Panc1 (cell line): ENCODE measurements at regions not wholly inside any gene's neighbourhood (a gene's known extent, or its start where the extent isn't known, plus 50 kb on each side); places are given as distances from the start of the nearest gene placed in this dataset.

Experiments used
- ATAC-seq: fragments of 200-7000 bp; cut with Tn5 transposase; 2 replicates; pipeline ENCODE4 v1.9.1; 2020; ENCODE audit warnings: mild to moderate bottlenecking, moderate library complexity
- BruUV-seq: library from RNA; stranded (reverse); fragments of 400-500 nt; replicated peaks from 2 replicates; lab custom pipeline; 2021; lab: Mats Ljungman, UMichigan
- CTCF ChIA-PET: fragments of 300-600 bp; sonication (Branson Sonifier 250); formaldehyde crosslinking; loops from one replicate; lab custom pipeline; 2022; ENCODE audit warnings: antibody characterized with exemption; lab: Charles Lee
- POLR2A ChIA-PET: fragments of 300-600 bp; sonication (Branson Sonifier 250); formaldehyde crosslinking; loops from one replicate; lab custom pipeline; 2022; ENCODE audit warnings: antibody characterized with exemption; lab: Charles Lee
- DNase-seq: peaks from one replicate; pipeline ENCODE4 v3.0.0-alpha.2; 2010; ENCODE audit warnings: low read depth, low spot score
- H3K27ac ChIP-seq: 2 replicates; pipeline ENCODE4 v1.5.1; 2011; ENCODE audit warnings: mild to moderate bottlenecking, low read length, inconsistent platforms
- H3K27me3 ChIP-seq: fragments of 200-500 bp; sonication (Bioruptor generic); 2 replicates; pipeline ENCODE4 v1.6.0; 2014; ENCODE audit warnings: low read length, inconsistent platforms; ENCODE audit not compliant: control insufficient read depth, insufficient read depth
- H3K36me3 ChIP-seq: fragments of 200-500 bp; sonication (Bioruptor generic); 2 replicates; pipeline ENCODE4 v1.5.1; 2014; ENCODE audit warnings: inconsistent platforms, mild to moderate bottlenecking, low read length, moderate library complexity; ENCODE audit not compliant: control insufficient read depth, insufficient read depth
- H3K4me1 ChIP-seq: 2 replicates; pipeline ENCODE4 v1.5.1; 2011; ENCODE audit warnings: inconsistent platforms, mild to moderate bottlenecking, low read length, moderate library complexity; ENCODE audit not compliant: control insufficient read depth, insufficient read depth
- H3K4me3 ChIP-seq, 2 experiments: 2 replicates each; pipeline ENCODE4 v1.5.1; 2011 to 2012; ENCODE audit warnings: low read depth in 2 of 2, low read length in 2 of 2, mild to moderate bottlenecking in 2 of 2, inconsistent platforms in 1 of 2, moderate library complexity in 1 of 2
- H3K9me3 ChIP-seq: fragments of 200-500 bp; sonication (Bioruptor generic); 2 replicates; pipeline ENCODE4 v1.5.1; 2014; ENCODE audit warnings: low read depth, mild to moderate bottlenecking, inconsistent platforms, low read length, moderate library complexity; ENCODE audit not compliant: control insufficient read depth, insufficient read depth
- CTCF ChIP-seq: fragments of 450-650 bp; IDR thresholded peaks from 2 replicates; pipeline ENCODE4 v1.5.1; 2017; ENCODE audit warnings: mild to moderate bottlenecking
- POLR2AphosphoS5 ChIP-seq: IDR thresholded peaks from 2 replicates; pipeline ENCODE4 v1.6.1; 2012; ENCODE audit warnings: mild to moderate bottlenecking, low read depth, low read length, moderate library complexity
- REST ChIP-seq, 2 experiments: IDR thresholded peaks; 2 replicates each; pipeline ENCODE4 v1.6.1; 2011 to 2012; ENCODE audit warnings: low read depth in 2 of 2, control low read depth in 1 of 2, low read length in 1 of 2, mild to moderate bottlenecking in 1 of 2, moderate library complexity in 1 of 2; ENCODE audit not compliant: insufficient read depth in 1 of 2
- SIN3A ChIP-seq: IDR thresholded peaks from 2 replicates; pipeline ENCODE4 v1.6.1; 2012; ENCODE audit warnings: low read depth, mild to moderate bottlenecking, low read length, moderate library complexity, borderline replicate concordance; ENCODE audit not compliant: insufficient read depth
- TCF7L2 ChIP-seq: IDR thresholded peaks from 2 replicates; pipeline ENCODE4 v1.6.1; 2011; ENCODE audit warnings: mild to moderate bottlenecking, low read depth, low read length, inconsistent platforms
- in situ Hi-C: cut with HindIII; loops from 2 replicates; pipeline ENCODE4 v1.10.0; 2016; ENCODE audit warnings: low sequenced_read_pairs, low pct_unique_long_range_greater_than_20kb
- intact Hi-C: fragments of 100-400 bp; cut with micrococcal nuclease; formaldehyde crosslinking; loops from one replicate; pipeline ENCODE4 v1.10.0; 2022; ENCODE audit not compliant: unreplicated experiment

GRCh38 chr12:47491516-47492305 lies 214.1 kb downstream of the RPAP3 start:
- no peak for ATAC-seq
- CTCF ChIA-PET = no interaction called here
- Histone ChIP-seq H3K9me3 (no peaks in the 10 kb centered on the region), H3K27me3 (peaks cover 9% of the 10 kb centered on the region), H3K4me1 (no peaks in the 10 kb centered on the region), H3K4me3 (no peak overlapping the region), H3K36me3 (no peaks in the 10 kb centered on the region; the same call in 1 of the 2 replicates), H3K27ac (no peak overlapping the region)
- intact Hi-C loops = no loop called here
- no TSS peak for BruUV-seq
- no peak for DNase-seq
- POLR2A ChIA-PET = interaction anchor here (0.6 kb wide), 1 partner anchor 22 kb away, joined by 4 read pairs; no protein-coding TSS in a partner anchor
- in situ Hi-C loops = no loop called here
- TF ChIP-seq TCF7L2 (no peak), SIN3A (no peak), POLR2AphosphoS5 (no peak), REST (IDR thresholded peaks at IDR 0.05; ENCODE audit: insufficient read depth in 1 of 2, low read depth in 2 of 2, low read length in 1 of 2) (no peak), CTCF (no peak)

GRCh38 chr12:47488888-47489287 lies 216.9 kb downstream of the RPAP3 start:
- in situ Hi-C loops = no loop called here
- no peak for DNase-seq
- no peak overlapping the region for H3K4me3 ChIP-seq
- ChIA-PET POLR2A (no interaction called here), CTCF (no interaction called here)
- H3K27ac ChIP-seq = no peak overlapping the region
- TF ChIP-seq CTCF = no peak
- no peak for TF ChIP-seq SIN3A
- TF ChIP-seq TCF7L2 = no peak
- TF ChIP-seq REST (IDR thresholded peaks at IDR 0.05; ENCODE audit: insufficient read depth in 1 of 2, low read depth in 2 of 2, low read length in 1 of 2) = no peak
- no peak for TF ChIP-seq POLR2AphosphoS5
- peaks cover 12% of the 10 kb centered on the region for H3K27me3 ChIP-seq
- no peaks in the 10 kb centered on the region for H3K4me1 ChIP-seq
- intact Hi-C loops = no loop called here
- no peaks in the 10 kb centered on the region for H3K9me3 ChIP-seq
- no peak for ATAC-seq
- BruUV-seq = no TSS peak
- H3K36me3 ChIP-seq = no peaks in the 10 kb centered on the region; the same call in 1 of the 2 replicates
